PC-3 (cell line): ENCODE measurements at regions not wholly inside any gene's neighbourhood (a gene's known extent, or its start where the extent isn't known, plus 50 kb on each side); places are given as distances from the start of the nearest gene placed in this dataset.

Source experiments
- CTCF ChIP-seq: fragments of 300-600 bp; sonication (generic); conservative IDR thresholded peaks from 2 replicates; pipeline ENCODE4 v1.5.1; 2017; ENCODE audit warnings: antibody characterized with exemption, low read depth, mild to moderate bottlenecking, low read length
- EZH2 ChIP-seq: fragments of 300-600 bp; sonication (generic); IDR thresholded peaks from one replicate; pipeline ENCODE4 v1.6.1; 2017; ENCODE audit warnings: antibody characterized with exemption, mild to moderate bottlenecking, low read length; ENCODE audit not compliant: unreplicated experiment

GRCh38 chr15:93138681-93139250 is 49.8 kb upstream of the RGMA start:
- TF ChIP-seq EZH2 (no peak), CTCF (no peak)
